ENCODE measurements at regions not wholly inside any gene's neighbourhood (a gene's known extent, or its start where the extent isn't known, plus 50 kb on each side); places are given as distances from the start of the nearest gene placed in this dataset.
"Not testable (repeated sequence)": the region's sequence is repeated elsewhere in the genome, so short reads cannot be mapped to it uniquely, and the experiment has no call there.

- DNase-seq, result not testable (repeated sequence)
These were observed 311.2 kb upstream of the SOX4 start for GRCh38 chr6:21282360-21282759.

DNA sequence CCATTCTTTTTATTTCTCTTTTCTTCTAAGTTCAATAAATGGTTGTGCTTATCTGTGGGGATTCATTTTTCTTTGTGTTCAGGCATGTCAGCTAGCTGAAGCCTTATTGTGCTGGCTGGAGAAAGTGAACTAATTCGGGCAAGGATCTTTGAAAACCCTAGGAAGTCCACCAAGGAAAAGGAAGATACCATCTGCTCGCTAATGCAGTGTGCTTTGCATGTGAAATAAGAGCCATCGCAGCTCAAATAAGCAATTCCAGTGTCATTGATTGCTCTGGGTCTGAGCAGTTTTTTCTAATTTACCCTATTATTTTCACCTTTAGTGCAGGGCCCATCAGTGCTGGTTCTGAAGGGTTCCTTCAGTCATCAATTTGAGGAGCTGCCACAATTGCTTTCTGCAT lies 309.4 kb upstream of the SOX4 start:
- DNase-seq, result no peak

- no peak for DNase-seq
These were observed 308.8 kb upstream of the SOX4 start for GRCh38 chr6:21284706-21285105.

GRCh38 chr6:21294144-21294543 lies 299.4 kb upstream of the SOX4 start:
- DNase-seq, result peak; percentile 33

- DNase-seq, result no peak
These were observed 297.9 kb upstream of the SOX4 start for GRCh38 chr6:21295506-21296240.

DNA sequence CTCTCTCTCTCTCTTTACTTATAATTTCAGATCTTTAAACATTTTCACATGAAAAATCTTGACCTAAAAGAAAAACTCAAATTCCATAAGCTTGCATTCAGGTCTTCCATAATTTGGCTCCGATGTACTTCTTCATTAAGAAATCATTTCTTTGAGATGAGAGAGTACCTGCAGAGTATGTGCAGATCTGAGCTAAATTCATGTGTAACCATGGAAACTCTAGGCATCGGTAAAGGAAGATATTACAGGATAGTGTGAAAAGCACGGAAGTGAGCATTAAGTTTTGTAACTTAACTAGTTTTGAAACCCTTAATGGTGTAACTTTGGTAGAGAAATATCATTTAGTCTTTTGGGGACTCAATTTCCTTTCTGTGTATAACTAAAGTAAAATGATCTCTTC lies 295.9 kb upstream of the SOX4 start:
- no peak for DNase-seq

DNA sequence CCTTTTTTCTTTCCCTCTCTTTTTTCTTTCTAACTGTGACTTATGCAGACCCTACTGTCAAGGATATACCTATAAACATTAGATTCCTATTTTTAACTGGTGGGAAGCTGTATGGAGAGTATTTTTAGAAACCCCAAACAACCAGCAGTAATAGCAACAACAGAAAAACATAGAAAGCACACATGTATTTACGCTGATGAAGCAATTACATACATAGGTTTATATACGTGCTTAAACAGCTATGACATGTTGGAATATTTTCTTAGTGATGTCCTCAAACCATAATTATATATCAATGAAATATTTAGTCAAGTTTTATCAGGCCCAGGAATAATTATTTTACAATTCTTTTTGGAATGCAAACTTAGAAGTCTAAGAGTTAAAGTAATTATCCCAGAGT lies 294.3 kb upstream of the SOX4 start:
- DNase-seq, result no peak

DNA sequence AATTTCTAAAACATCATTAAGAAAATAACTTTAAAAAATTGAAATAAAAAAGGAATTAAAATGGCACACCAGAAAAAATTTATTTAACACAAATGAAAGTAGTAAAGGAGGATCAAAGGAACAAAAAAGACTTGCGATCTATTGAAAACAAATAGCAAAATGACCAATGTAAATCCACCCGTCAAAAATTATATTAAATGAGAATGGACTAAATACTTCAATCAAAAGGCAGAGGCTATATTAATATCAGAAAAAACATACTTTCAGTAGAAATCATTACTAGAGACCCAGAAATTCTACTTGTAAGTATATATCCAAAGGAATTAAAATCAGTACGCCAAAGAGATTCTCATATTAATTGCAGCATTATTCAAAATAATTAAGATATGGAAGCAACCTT lies 293.1 kb upstream of the SOX4 start:
- no peak for DNase-seq

DNA sequence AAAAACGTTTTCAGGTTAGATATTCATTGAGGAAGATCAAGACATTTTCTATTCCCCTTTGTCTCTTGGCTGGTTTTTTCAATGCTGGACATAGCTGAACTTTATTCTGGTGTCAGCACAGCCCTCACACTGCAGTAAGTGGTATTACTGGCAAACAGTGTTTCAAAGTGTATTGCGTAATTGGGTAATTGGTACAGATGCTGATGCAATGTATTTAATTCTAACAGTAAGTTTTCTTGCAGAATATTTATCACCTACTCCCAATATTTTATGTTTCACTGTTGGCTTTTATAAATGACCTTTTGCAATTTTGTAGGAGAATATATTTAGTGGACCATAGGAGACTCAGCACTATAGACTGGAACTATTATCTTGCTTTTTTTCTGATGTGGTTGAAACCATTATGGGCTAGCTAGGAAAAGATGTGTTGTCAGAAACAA lies 287.6 kb upstream of the SOX4 start:
- DNase-seq, result no peak

GRCh38 chr6:21306546-21306945 lies 287.0 kb upstream of the SOX4 start:
- no peak for DNase-seq

DNA sequence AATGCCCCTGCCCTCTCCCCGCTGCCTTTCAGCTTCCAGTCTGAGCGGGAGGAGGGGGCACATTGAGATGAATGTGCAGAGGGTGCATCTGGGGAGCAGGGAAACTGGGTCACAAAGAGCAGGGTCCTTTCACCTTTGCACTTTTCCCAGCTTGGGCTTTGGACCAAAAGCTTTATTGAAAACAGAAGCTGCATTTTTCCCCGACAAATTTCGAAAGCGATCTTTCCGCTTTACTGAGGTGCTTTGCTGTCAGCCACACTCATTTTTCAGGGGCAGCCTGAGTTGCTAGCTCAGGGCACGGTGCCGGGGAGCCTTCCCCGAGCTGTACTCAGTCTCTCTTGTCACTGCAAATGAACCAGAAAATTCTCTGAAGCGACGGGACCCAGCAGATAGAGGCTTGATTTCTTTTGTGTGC lies 283.7 kb upstream of the SOX4 start:
- DNase-seq, result no peak

- DNase-seq, result no peak
These were observed 282.9 kb upstream of the SOX4 start for GRCh38 chr6:21310568-21311140.

DNA sequence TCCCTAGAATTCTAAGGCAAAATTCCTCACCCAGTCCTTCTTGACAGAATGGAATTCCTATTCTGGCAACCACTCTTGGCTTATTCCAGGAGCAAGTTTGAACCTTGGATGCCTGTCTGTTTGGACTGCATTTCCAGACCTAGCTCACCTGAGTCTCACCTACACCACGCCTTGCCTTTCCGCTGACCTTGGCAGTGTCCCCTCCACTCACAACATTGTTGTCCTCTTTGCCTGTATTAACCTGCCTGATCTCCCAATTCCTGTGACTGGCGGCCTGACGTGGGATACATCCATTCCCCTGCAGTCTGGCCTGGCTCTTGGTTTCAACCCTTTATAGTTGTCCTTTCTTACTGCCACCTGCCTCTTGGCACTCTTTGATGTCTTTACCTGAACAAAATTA lies 281.4 kb upstream of the SOX4 start:
- no peak for DNase-seq

- DNase-seq, result no peak
These were observed 275.9 kb upstream of the SOX4 start for GRCh38 chr6:21317642-21318041.

DNA sequence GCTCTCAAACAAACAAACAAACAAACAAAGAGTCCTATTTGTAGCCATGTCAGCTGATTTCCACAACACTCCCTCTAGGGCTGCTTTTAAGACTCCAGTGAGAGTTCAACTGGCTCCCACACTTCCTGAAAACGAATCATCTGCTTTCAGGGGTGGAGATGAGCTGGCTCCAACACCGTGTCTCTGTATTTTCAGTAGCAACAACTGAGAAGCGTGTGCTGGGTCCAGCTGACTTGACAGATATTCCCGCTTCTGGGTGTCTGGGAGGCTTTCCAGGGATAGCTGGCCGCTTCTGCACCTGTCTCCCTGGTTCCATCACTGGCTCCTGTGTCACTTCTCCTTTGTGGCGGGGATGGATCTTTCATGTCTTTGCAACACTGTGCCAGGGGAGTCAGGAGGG lies 272.5 kb upstream of the SOX4 start:
- DNase-seq, result no peak

DNA sequence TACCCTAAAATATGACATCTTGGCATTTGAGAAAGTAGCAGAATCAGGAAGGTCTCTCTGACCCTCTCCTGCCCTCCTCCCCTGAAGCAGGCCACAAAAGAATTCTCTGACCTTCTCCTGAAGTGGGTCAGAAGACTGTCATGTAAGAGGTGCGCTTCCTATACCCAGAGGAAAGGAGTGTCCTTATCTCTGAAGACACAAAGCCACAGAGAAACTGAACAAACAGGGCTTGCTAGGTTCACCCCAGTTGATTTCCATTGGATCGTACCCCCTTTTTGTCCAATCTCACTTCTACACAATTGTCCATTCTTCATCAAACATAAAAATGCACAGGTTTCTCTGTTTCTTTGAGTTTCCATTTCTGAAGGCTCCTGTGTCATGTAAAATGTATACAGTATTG lies 272.0 kb upstream of the SOX4 start:
- no peak for DNase-seq

GRCh38 chr6:21323577-21323976 lies 270.0 kb upstream of the SOX4 start:
- no peak for DNase-seq

DNA sequence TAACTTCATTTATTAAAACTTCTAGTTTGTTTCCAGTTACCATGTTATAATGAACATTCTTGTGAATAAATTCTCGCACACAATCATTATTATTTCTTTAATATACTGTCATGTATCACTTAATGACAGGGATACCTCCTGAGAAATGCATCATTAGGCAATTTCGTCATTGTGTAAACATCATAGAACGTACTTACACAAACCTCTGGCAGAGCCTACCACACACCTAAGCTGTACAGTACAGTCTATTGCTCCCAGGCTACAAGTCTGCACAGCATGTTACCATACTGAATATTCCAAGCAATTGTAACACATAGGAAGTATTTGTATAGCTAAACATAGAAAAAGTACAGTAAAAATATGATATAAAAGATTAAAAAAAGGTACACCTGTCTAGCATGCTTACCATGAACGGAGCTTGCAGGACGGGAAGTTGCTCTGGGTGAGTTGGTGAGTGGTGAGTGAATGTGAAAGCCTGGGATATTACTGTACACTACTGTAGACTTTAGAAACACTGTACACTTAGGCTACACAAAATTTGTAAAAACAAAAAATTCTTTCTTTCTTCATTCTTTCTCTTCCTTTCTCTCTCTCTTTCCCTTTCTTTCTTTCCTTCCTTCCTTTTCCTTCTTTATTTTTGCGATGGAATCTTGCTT lies 268.2 kb upstream of the SOX4 start:
- peak; percentile 72 for DNase-seq

GRCh38 chr6:21327326-21328112 lies 266.0 kb upstream of the SOX4 start:
- DNase-seq, result peak; percentile 80

- no peak for DNase-seq
These were observed 262.3 kb upstream of the SOX4 start for GRCh38 chr6:21331235-21331634.

GRCh38 chr6:21332077-21332476 lies 261.5 kb upstream of the SOX4 start:
- no peak for DNase-seq

GRCh38 chr6:21332660-21333059 lies 260.9 kb upstream of the SOX4 start:
- DNase-seq, result no peak

DNA sequence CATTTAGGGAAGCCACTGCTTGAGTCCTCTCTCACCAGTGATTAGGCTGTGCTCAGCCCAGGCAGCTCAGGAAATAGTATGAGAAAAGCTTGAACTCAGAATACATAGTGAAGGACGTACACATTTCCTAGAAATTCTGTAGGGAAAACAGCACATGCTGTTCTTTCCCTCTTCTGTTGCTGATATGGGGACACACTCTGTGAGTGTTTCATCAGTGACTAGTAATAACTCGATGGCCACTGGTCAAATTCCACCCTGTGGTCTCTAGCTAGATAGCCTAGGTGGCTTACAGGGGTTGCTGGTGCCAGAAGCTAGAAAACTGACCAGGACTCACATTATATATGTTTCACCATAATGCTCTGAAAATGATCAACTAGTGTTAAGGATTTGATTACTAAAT lies 259.8 kb upstream of the SOX4 start:
- no peak for DNase-seq

- no peak for DNase-seq
These were observed 258.9 kb upstream of the SOX4 start for GRCh38 chr6:21334651-21335050.
